Stomach (tissue), 4 donors: ENCODE measurements at regions not wholly inside any gene's neighbourhood (a gene's known extent, or its start where the extent isn't known, plus 50 kb on each side); places are given as distances from the start of the nearest gene placed in this dataset.

Experiments used
- CTCF ChIP-seq, 7 experiments: fragments of 450-650 bp in 4 of 7; fragments of 200-600 bp in 3 of 7; sonication (generic) in 3 of 7; IDR thresholded peaks; one replicate each; pipeline ENCODE4 v1.5.1; 2016 to 2019; ENCODE audit warnings: antibody characterized with exemption in 7 of 7, control low read depth in 2 of 7, mild to moderate bottlenecking in 1 of 7
- POLR2AphosphoS5 ChIP-seq, 3 donors: sonication (generic); formaldehyde crosslinking; IDR thresholded peaks; one replicate each; pipeline ENCODE4 v1.6.1; 2016; ENCODE audit warnings: antibody characterized with exemption in 3 of 3

- TF ChIP-seq CTCF (IDR thresholded peaks at IDR 0.05) (no peak), POLR2AphosphoS5 (IDR thresholded peaks at IDR 0.05) (no peak)
Measured at GRCh38 chr18:22276334-22276713, 106.9 kb downstream of the GATA6 start.
